ENCODE measurements at regions not wholly inside any gene's neighbourhood (a gene's known extent, or its start where the extent isn't known, plus 50 kb on each side); places are given as distances from the start of the nearest gene placed in this dataset.

DNA sequence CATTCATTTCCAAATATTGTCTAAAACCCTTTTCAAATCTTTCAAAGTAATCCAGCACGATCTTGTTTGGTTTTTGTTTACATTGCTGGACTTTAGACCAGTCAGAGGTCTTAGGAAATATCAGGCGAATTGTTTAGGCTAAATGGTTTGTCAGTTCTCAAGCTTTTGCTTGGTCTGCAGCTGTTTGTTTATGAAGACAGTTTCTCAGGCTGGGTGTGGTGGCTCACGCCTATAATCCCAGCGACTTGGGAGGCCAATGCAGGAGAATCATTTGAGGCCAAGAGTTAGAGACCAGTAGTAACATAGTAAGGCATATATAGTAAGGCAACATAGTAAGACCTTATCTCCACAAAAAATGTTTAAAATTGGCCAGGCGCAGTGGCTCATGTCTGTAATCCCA is 77.5 kb downstream of the DNTTIP2 start:
- WGBS, 2 experiments (ENCODE audit: insufficient coverage in 2 of 2) = 85 to 97% methylated on average over 3 of the region's 5 CpGs
- peaks cover 12% of the 10 kb centered on the region for H3K4me1 ChIP-seq (ENCODE audit: control insufficient read depth, insufficient read depth, low read length, poor library complexity, severe bottlenecking)
- H3K9me3 ChIP-seq (ENCODE audit: control insufficient read depth, low read length) = peaks cover 6% of the 10 kb centered on the region
- no peaks in the 10 kb centered on the region for H3K36me3 ChIP-seq (ENCODE audit: control insufficient read depth, insufficient read depth, low read length)
- H3K4me3 ChIP-seq (ENCODE audit: extremely low read depth, insufficient read depth, low read length, poor library complexity, severe bottlenecking) = no peak overlapping the region
- no peak overlapping the region for H3K27ac ChIP-seq (ENCODE audit: low read depth, low read length, severe bottlenecking)

GRCh38 chr1:93800856-93801255 is 78.2 kb downstream of the DNTTIP2 start:
- Histone ChIP-seq H3K4me3 (ENCODE audit: extremely low read depth, insufficient read depth, low read length, poor library complexity, severe bottlenecking) (no peak overlapping the region), H3K27ac (ENCODE audit: low read depth, low read length, severe bottlenecking) (no peak overlapping the region), H3K9me3 (ENCODE audit: control insufficient read depth, low read length) (peaks cover 6% of the 10 kb centered on the region), H3K36me3 (ENCODE audit: control insufficient read depth, insufficient read depth, low read length) (no peaks in the 10 kb centered on the region), H3K4me1 (ENCODE audit: control insufficient read depth, insufficient read depth, low read length, poor library complexity, severe bottlenecking) (peaks cover 12% of the 10 kb centered on the region)
- 95 to 100% methylated on average over 2 to 3 of the region's 5 CpGs for WGBS, 2 experiments (ENCODE audit: insufficient coverage in 2 of 2)

GRCh38 chr1:93798291-93798690 is 80.7 kb downstream of the DNTTIP2 start:
- Histone ChIP-seq H3K4me1 (ENCODE audit: control insufficient read depth, insufficient read depth, low read length, poor library complexity, severe bottlenecking) (peaks cover 2% of the 10 kb centered on the region), H3K36me3 (ENCODE audit: control insufficient read depth, insufficient read depth, low read length) (no peaks in the 10 kb centered on the region), H3K4me3 (ENCODE audit: extremely low read depth, insufficient read depth, low read length, poor library complexity, severe bottlenecking) (no peak overlapping the region), H3K27ac (ENCODE audit: low read depth, low read length, severe bottlenecking) (no peak overlapping the region), H3K9me3 (ENCODE audit: control insufficient read depth, low read length) (peaks cover 6% of the 10 kb centered on the region)
- 100% methylated on average over 1 of the region's 1 CpG; no CpG with 5 or more reads in 1 of the 2 experiments for WGBS, 2 experiments (ENCODE audit: insufficient coverage in 2 of 2)

GRCh38 chr1:93784538-93784937 is 94.5 kb downstream of the DNTTIP2 start:
- Histone ChIP-seq H3K27ac (ENCODE audit: low read depth, low read length, severe bottlenecking) (no peak overlapping the region), H3K9me3 (ENCODE audit: control insufficient read depth, low read length) (no peaks in the 10 kb centered on the region), H3K36me3 (ENCODE audit: control insufficient read depth, insufficient read depth, low read length) (no peaks in the 10 kb centered on the region), H3K4me1 (ENCODE audit: control insufficient read depth, insufficient read depth, low read length, poor library complexity, severe bottlenecking) (peaks cover 9% of the 10 kb centered on the region), H3K4me3 (ENCODE audit: extremely low read depth, insufficient read depth, low read length, poor library complexity, severe bottlenecking) (no peak overlapping the region)
- WGBS, 2 experiments (ENCODE audit: insufficient coverage in 2 of 2) = 66 to 100% methylated on average over 2 of the region's 3 CpGs

- Histone ChIP-seq H3K27ac (ENCODE audit: low read depth, low read length, severe bottlenecking) (no peak overlapping the region), H3K4me1 (ENCODE audit: control insufficient read depth, insufficient read depth, low read length, poor library complexity, severe bottlenecking) (peaks cover 16% of the 10 kb centered on the region), H3K36me3 (ENCODE audit: control insufficient read depth, insufficient read depth, low read length) (no peaks in the 10 kb centered on the region), H3K4me3 (ENCODE audit: extremely low read depth, insufficient read depth, low read length, poor library complexity, severe bottlenecking) (no peak overlapping the region), H3K9me3 (ENCODE audit: control insufficient read depth, low read length) (no peaks in the 10 kb centered on the region)
- 100% methylated on average over 1 of the region's 2 CpGs; no CpG with 5 or more reads in 1 of the 2 experiments for WGBS, 2 experiments (ENCODE audit: insufficient coverage in 2 of 2)
Measured at GRCh38 chr1:93783876-93784275, 95.1 kb downstream of the DNTTIP2 start.

DNA sequence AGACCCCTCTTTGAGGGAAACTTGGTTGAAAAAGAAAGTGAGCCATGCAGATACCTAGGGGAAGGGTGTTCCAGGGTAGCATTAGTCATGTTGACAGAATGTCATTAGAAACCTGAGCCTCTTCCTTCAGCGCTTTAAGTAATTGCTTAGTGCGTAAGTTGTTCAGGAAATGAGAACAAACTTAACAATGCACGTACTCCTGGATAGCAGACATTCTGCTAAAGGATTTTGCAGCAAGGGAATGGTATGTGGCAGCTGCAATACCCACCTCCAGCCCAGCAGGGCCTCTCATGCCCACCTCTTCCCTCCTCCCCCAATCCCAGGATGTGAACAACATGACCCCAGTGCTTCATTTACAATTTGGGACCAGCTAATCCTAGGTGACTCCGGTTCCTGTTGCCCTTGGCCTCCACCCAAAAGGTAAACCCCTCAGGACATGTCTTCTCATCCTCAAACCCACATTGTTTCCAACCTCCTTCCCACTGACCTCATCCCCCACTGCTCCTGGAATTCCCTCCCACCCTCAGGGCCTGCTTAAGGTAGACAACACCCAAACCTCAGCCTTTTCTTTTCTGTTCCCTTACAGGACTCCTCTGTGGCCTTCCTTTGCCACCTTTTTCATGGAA is 98.0 kb upstream of the BCAR3 start:
- no peaks in the 10 kb centered on the region for H3K36me3 ChIP-seq (ENCODE audit: control insufficient read depth, insufficient read depth, low read length)
- H3K27ac ChIP-seq (ENCODE audit: low read depth, low read length, severe bottlenecking) = no peak overlapping the region
- H3K9me3 ChIP-seq (ENCODE audit: control insufficient read depth, low read length) = no peaks in the 10 kb centered on the region
- peaks cover 16% of the 10 kb centered on the region for H3K4me1 ChIP-seq (ENCODE audit: control insufficient read depth, insufficient read depth, low read length, poor library complexity, severe bottlenecking)
- WGBS, 2 experiments (ENCODE audit: insufficient coverage in 2 of 2) = 81 to 96% methylated on average over 3 to 4 of the region's 4 CpGs
- H3K4me3 ChIP-seq (ENCODE audit: extremely low read depth, insufficient read depth, low read length, poor library complexity, severe bottlenecking) = no peak overlapping the region

- Histone ChIP-seq H3K4me3 (ENCODE audit: extremely low read depth, insufficient read depth, low read length, poor library complexity, severe bottlenecking) (no peak overlapping the region), H3K9me3 (ENCODE audit: control insufficient read depth, low read length) (no peaks in the 10 kb centered on the region), H3K4me1 (ENCODE audit: control insufficient read depth, insufficient read depth, low read length, poor library complexity, severe bottlenecking) (peaks cover 16% of the 10 kb centered on the region), H3K36me3 (ENCODE audit: control insufficient read depth, insufficient read depth, low read length) (no peaks in the 10 kb centered on the region), H3K27ac (ENCODE audit: low read depth, low read length, severe bottlenecking) (no peak overlapping the region)
- WGBS, 2 experiments (ENCODE audit: insufficient coverage in 2 of 2) = 100% methylated on average over 1 to 2 of the region's 2 CpGs
Measured at GRCh38 chr1:93778457-93778856, 96.8 kb upstream of the BCAR3 start.

- Histone ChIP-seq H3K36me3 (ENCODE audit: control insufficient read depth, insufficient read depth, low read length) (no peaks in the 10 kb centered on the region), H3K4me3 (ENCODE audit: extremely low read depth, insufficient read depth, low read length, poor library complexity, severe bottlenecking) (no peak overlapping the region), H3K9me3 (ENCODE audit: control insufficient read depth, low read length) (no peaks in the 10 kb centered on the region), H3K27ac (ENCODE audit: low read depth, low read length, severe bottlenecking) (no peak overlapping the region), H3K4me1 (ENCODE audit: control insufficient read depth, insufficient read depth, low read length, poor library complexity, severe bottlenecking) (peaks cover 16% of the 10 kb centered on the region)
- WGBS, 2 experiments (ENCODE audit: insufficient coverage in 2 of 2) = 100% methylated on average over 1 of the region's 2 CpGs; no CpG with 5 or more reads in 1 of the 2 experiments
Measured at GRCh38 chr1:93777255-93777654, 95.6 kb upstream of the BCAR3 start.

DNA sequence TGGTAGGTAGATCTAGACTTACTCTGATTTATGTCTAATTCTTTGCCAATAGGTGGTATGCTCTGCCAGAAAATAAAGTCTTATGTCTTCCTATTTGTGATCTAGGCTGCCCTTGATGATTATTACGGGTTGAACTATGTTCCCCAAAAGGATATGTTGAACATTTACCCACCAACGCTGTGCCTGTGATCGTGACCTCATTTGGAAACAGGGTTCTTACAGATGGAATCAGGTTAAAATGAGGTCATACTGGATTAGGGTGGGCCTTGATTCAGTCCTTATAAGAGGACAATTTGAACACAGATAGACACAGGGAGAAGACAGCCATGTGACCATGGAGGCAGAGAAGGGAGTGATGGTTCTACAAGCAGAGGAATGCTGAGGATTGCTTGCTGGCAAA is 95.1 kb upstream of the BCAR3 start:
- Histone ChIP-seq H3K36me3 (ENCODE audit: control insufficient read depth, insufficient read depth, low read length) (no peaks in the 10 kb centered on the region), H3K4me1 (ENCODE audit: control insufficient read depth, insufficient read depth, low read length, poor library complexity, severe bottlenecking) (peaks cover 16% of the 10 kb centered on the region), H3K9me3 (ENCODE audit: control insufficient read depth, low read length) (no peaks in the 10 kb centered on the region), H3K27ac (ENCODE audit: low read depth, low read length, severe bottlenecking) (no peak overlapping the region), H3K4me3 (ENCODE audit: extremely low read depth, insufficient read depth, low read length, poor library complexity, severe bottlenecking) (no peak overlapping the region)
- WGBS, 2 experiments (ENCODE audit: insufficient coverage in 2 of 2) = 91 to 100% methylated on average over 3 of the region's 3 CpGs

DNA sequence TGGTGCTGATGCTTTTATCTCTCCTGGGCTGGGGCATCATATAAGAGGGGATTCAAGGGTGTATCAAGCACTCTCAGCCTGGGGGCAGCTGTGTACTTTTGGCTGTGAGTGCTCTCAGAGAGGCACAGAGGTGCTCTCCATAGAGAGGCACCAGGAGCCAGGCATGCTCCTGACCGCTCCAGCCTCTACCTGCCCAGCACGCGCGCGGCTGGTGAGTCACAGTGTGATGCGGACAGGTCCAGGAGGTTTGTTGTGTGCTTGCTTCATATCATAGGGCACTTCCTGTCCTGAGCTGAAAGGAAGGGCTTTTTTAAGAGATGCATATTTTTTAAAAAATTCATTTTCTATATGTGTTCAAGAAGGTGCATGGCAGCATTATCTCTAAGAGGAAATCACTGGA is 93.6 kb upstream of the BCAR3 start:
- H3K27ac ChIP-seq (ENCODE audit: low read depth, low read length, severe bottlenecking) = no peak overlapping the region
- H3K36me3 ChIP-seq (ENCODE audit: control insufficient read depth, insufficient read depth, low read length) = no peaks in the 10 kb centered on the region
- H3K4me3 ChIP-seq (ENCODE audit: extremely low read depth, insufficient read depth, low read length, poor library complexity, severe bottlenecking) = no peak overlapping the region
- no peaks in the 10 kb centered on the region for H3K9me3 ChIP-seq (ENCODE audit: control insufficient read depth, low read length)
- WGBS, 2 experiments (ENCODE audit: insufficient coverage in 2 of 2) = 93 to 100% methylated on average over 1 to 5 of the region's 6 CpGs
- peaks cover 13% of the 10 kb centered on the region for H3K4me1 ChIP-seq (ENCODE audit: control insufficient read depth, insufficient read depth, low read length, poor library complexity, severe bottlenecking)

DNA sequence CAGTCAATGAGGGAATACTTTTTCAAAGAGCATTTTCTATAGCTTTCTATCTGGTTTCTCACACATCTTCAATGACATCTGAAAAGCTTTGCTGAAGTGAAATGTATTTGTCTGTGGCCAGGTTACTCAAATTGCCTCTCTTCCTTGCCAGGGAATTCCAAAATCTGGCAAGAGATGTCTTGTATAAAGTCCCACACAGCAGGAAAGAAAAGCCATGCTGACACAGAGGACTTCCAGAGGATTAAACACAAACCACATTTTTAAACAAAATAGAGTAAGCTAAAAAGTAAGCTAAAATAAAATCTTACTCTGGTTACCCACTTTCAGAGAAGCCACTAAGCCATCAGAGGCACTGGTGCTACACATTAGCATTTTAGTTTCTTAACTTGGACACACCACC is 93.1 kb upstream of the BCAR3 start:
- H3K4me1 ChIP-seq (ENCODE audit: control insufficient read depth, insufficient read depth, low read length, poor library complexity, severe bottlenecking) = peaks cover 8% of the 10 kb centered on the region
- no peak overlapping the region for H3K4me3 ChIP-seq (ENCODE audit: extremely low read depth, insufficient read depth, low read length, poor library complexity, severe bottlenecking)
- H3K36me3 ChIP-seq (ENCODE audit: control insufficient read depth, insufficient read depth, low read length) = no peaks in the 10 kb centered on the region
- no peaks in the 10 kb centered on the region for H3K9me3 ChIP-seq (ENCODE audit: control insufficient read depth, low read length)
- no peak overlapping the region for H3K27ac ChIP-seq (ENCODE audit: low read depth, low read length, severe bottlenecking)
